A549 (cell line): ENCODE measurements at regions not wholly inside any gene's neighbourhood (a gene's known extent, or its start where the extent isn't known, plus 50 kb on each side); places are given as distances from the start of the nearest gene placed in this dataset.

Experiments used
- CEBPB ChIP-seq, 2 experiments: fragments of >200 bp in 1 of 2; sonication (Bioruptor Twin) in 1 of 2; formaldehyde crosslinking in 1 of 2; IDR thresholded peaks; 2 replicates each; pipeline ENCODE4 v1.6.1; 2012 to 2016
- EP300 ChIP-seq, 2 experiments: fragments of >200 bp; sonication (Bioruptor Twin); formaldehyde crosslinking; IDR thresholded peaks; 2 replicates in 1 of 2; 3 replicates in 1 of 2; pipeline ENCODE4 v1.6.1; 2016 to 2017
- HDAC2 ChIP-seq: fragments of 200-600 bp; sonication (generic); IDR thresholded peaks from 2 replicates; pipeline ENCODE4 v1.6.1; 2016
- HOXA7 ChIP-seq: fragments of 250-450 bp; sonication (Bioruptor Pico); IDR thresholded peaks from 2 replicates; pipeline ENCODE4 v1.5.0; 2020; ENCODE audit warnings: mild to moderate bottlenecking, moderate library complexity
- JUN ChIP-seq, 2 experiments: fragments of >200 bp; sonication (Bioruptor Twin); formaldehyde crosslinking; IDR thresholded peaks; 2 replicates in 1 of 2; 3 replicates in 1 of 2; pipeline ENCODE4 v1.6.1; 2016 to 2017
- MAFK ChIP-seq: fragments of 450-650 bp; IDR thresholded peaks from 2 replicates; pipeline ENCODE4 v1.6.1; 2014; ENCODE audit not compliant: partially characterized antibody
- MYC ChIP-seq: IDR thresholded peaks from 2 replicates; pipeline ENCODE4 v1.6.1; 2012; ENCODE audit warnings: mild to moderate bottlenecking, inconsistent platforms, low read length, improper control_type of control experiment, borderline replicate concordance
- POLR2A ChIP-seq: IDR thresholded peaks from 2 replicates; pipeline ENCODE4 v1.6.1; 2012; ENCODE audit warnings: mild to moderate bottlenecking, low read length
- TP53 ChIP-seq: fragments of 250-450 bp; sonication (Bioruptor Pico); IDR thresholded peaks from 2 replicates; pipeline ENCODE4 v1.5.0; 2021; ENCODE audit warnings: mild to moderate bottlenecking, moderate library complexity
- USF2 ChIP-seq: fragments of 450-650 bp; IDR thresholded peaks from 2 replicates; pipeline ENCODE4 v1.6.1; 2014; ENCODE audit warnings: antibody characterized with exemption
- ZFP36 ChIP-seq: fragments of 450-650 bp; IDR thresholded peaks from 2 replicates; pipeline ENCODE4 v1.6.1; 2014; ENCODE audit warnings: borderline replicate concordance; ENCODE audit not compliant: partially characterized antibody
- TF ChIP-seq, protein P1 (sequence below): fragments of >200 bp; sonication (Bioruptor Twin); formaldehyde crosslinking; IDR thresholded peaks from 3 replicates; pipeline ENCODE4 v1.5.1; 2016

DNA sequence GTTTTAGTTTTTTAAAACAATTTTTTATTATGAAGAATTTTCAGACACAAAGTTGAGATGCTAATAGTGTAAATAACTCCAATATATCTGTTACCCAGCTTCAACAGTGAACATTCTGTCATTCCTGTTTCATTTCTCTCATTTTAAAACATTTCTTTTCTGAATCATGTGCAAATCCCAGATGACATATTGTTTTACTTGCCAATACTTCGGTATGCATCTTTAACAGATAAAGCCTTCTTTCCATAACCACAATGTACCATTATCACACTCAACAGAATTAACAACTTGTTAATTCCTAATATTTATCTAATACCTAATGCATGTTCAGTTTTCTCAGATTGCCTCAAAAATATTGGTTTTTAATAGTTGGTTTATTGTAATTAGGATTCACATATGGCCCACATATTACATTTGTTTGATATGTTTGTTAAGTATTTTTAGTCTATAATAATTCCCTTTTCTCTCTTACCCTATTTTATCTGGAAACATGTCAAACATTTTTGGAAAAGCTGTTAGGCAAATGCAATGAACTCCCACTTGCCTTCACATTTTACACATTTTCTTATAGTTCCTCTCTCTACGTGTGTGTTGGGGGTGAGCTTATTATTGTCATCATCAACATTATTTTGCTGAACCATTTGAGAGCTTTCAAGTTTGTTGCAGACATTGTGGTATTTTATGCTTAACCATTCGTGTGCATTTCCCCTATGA is 58.7 kb upstream of the ANKRD55 start:
- TF ChIP-seq, protein P1, sequence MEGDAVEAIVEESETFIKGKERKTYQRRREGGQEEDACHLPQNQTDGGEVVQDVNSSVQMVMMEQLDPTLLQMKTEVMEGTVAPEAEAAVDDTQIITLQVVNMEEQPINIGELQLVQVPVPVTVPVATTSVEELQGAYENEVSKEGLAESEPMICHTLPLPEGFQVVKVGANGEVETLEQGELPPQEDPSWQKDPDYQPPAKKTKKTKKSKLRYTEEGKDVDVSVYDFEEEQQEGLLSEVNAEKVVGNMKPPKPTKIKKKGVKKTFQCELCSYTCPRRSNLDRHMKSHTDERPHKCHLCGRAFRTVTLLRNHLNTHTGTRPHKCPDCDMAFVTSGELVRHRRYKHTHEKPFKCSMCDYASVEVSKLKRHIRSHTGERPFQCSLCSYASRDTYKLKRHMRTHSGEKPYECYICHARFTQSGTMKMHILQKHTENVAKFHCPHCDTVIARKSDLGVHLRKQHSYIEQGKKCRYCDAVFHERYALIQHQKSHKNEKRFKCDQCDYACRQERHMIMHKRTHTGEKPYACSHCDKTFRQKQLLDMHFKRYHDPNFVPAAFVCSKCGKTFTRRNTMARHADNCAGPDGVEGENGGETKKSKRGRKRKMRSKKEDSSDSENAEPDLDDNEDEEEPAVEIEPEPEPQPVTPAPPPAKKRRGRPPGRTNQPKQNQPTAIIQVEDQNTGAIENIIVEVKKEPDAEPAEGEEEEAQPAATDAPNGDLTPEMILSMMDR: no peak
- TF ChIP-seq HDAC2 (no peak), JUN (IDR thresholded peaks at IDR 0.05) (no peak), MYC (no peak), EP300 (IDR thresholded peaks at IDR 0.05) (no peak), ZFP36 (no peak), POLR2A (no peak), TP53 (CRISPR knock-in tag) (no peak), MAFK (no peak), USF2 (no peak), CEBPB (IDR thresholded peaks at IDR 0.05) (no peak), HOXA7 (CRISPR knock-in tag) (no peak)
